Heart left ventricle (tissue), 13 donors: ENCODE measurements at regions not wholly inside any gene's neighbourhood (a gene's known extent, or its start where the extent isn't known, plus 50 kb on each side); places are given as distances from the start of the nearest gene placed in this dataset.

Experiments used
- POLR2A ChIP-seq, 2 donors: fragments of 450-650 bp; IDR thresholded peaks; one replicate each; pipeline ENCODE4 v1.6.1; 2017; ENCODE audit warnings: antibody characterized with exemption in 2 of 2, mild to moderate bottlenecking in 2 of 2, moderate library complexity in 2 of 2
- TF ChIP-seq, protein P1 (sequence below), 12 donors: fragments of 200-600 bp; sonication (generic) in 4 of 12; IDR thresholded peaks; one replicate each; pipeline versions ENCODE4 v1.5.0 to v1.8.0; 2018 to 2022; ENCODE audit warnings: antibody characterized with exemption in 12 of 12, mild to moderate bottlenecking in 5 of 12
- donor health status: ischemic (EF 13 %, LVEDD 7.1; RV severe dilation, severe dysfunction).
- donor health status: DM: no; HTN: yes; CAD: no.
- donor health status: DM: no; HTN: no; CAD: no.
- donor health status: ischemic (EF 25% LVEDD 6.9; RV normal size, moderate dysfunction).
- donor health status: ischemic (EF 25% LVEDD 5.7; RV mildly dilated, moderate dysfunction).
- donor health status: ischemic (EF 35%, LVEDD 5.7; RV mildly dilated, moderate dysfunction).
- donor health status: nonischemic (EF 11% LVEDD 7.7; RV severe dilation, severe dysfunction).
- donor health status: DM: yes; HTN: yes; CAD: no.
- donor health status: PGD.
- donor health status: ischemic (EF 29% LVEDD 5.4; RV normal size, mild dysfunction).
- donor health status: nonischemic (EF 23%, LVEDD 6.1; RV moderate dilation, normal function).

DNA sequence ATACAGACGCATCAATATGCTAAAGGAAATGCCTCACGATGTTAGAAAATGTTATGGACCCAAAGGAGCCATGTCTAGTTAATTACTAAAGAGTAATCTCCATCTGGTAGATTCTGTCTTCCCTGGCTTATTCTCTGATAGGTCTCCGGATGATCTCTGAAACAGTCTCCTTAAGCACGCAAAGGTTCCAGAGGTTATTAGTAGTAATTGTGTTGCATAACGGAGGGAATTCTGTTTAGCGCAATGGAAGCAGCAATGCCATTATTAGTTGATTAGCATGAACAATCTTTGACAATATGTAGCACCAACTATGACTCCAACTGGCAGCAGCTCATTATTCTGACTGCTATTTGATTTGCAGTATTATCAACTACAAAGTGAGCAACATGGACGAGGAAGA, 952.5 kb upstream of the SEMA6D start:
- TF ChIP-seq, protein P1, sequence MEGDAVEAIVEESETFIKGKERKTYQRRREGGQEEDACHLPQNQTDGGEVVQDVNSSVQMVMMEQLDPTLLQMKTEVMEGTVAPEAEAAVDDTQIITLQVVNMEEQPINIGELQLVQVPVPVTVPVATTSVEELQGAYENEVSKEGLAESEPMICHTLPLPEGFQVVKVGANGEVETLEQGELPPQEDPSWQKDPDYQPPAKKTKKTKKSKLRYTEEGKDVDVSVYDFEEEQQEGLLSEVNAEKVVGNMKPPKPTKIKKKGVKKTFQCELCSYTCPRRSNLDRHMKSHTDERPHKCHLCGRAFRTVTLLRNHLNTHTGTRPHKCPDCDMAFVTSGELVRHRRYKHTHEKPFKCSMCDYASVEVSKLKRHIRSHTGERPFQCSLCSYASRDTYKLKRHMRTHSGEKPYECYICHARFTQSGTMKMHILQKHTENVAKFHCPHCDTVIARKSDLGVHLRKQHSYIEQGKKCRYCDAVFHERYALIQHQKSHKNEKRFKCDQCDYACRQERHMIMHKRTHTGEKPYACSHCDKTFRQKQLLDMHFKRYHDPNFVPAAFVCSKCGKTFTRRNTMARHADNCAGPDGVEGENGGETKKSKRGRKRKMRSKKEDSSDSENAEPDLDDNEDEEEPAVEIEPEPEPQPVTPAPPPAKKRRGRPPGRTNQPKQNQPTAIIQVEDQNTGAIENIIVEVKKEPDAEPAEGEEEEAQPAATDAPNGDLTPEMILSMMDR (IDR thresholded peaks at IDR 0.05): no peak
- TF ChIP-seq POLR2A (IDR thresholded peaks at IDR 0.05): no peak
